ENCODE measurements at regions not wholly inside any gene's neighbourhood (a gene's known extent, or its start where the extent isn't known, plus 50 kb on each side); places are given as distances from the start of the nearest gene placed in this dataset.

DNA sequence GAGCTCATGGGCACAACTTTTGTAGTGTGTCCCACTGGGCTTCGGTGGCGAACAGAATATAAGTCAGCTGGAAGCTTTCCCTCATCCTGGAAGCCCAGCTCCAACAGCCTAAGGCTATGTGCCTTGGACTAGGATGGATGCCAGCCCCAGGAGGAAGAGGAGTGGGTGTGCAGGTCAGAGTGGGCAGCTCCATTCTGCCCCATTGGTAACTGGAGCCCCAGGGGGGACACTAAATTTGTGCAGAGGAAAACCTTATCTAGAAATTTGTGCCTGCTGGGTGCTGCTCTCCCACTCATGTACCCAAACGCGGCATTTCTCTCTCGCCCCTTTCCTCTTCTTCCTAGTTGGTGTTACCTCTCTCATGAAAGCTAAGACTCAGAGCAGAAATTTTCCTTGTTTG, 253.9 kb upstream of the MAN1A1 start:
- peaks cover 0 to 3% (median 0%) of the 10 kb centered on the region in 7 donors for H3K9me3 Mint-ChIP-seq
- TF ChIP-seq, protein P1, sequence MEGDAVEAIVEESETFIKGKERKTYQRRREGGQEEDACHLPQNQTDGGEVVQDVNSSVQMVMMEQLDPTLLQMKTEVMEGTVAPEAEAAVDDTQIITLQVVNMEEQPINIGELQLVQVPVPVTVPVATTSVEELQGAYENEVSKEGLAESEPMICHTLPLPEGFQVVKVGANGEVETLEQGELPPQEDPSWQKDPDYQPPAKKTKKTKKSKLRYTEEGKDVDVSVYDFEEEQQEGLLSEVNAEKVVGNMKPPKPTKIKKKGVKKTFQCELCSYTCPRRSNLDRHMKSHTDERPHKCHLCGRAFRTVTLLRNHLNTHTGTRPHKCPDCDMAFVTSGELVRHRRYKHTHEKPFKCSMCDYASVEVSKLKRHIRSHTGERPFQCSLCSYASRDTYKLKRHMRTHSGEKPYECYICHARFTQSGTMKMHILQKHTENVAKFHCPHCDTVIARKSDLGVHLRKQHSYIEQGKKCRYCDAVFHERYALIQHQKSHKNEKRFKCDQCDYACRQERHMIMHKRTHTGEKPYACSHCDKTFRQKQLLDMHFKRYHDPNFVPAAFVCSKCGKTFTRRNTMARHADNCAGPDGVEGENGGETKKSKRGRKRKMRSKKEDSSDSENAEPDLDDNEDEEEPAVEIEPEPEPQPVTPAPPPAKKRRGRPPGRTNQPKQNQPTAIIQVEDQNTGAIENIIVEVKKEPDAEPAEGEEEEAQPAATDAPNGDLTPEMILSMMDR (IDR thresholded peaks at IDR 0.05): no peak
- H3K9ac ChIP-seq (ENCODE audit: insufficient read depth, low read length, poor library complexity, severe bottlenecking): no peak overlapping the region
- no peaks in the 10 kb centered on the region for H3K79me2 ChIP-seq (ENCODE audit: insufficient read depth, low read length)
- DNase-seq: no peak
- no peak overlapping the region for H2AFZ ChIP-seq (ENCODE audit: insufficient read depth, low read depth, low read length, poor library complexity, severe bottlenecking)
- WGBS (ENCODE audit: insufficient coverage): 90% methylated on average over 3 of the region's 5 CpGs
- no peaks in the 10 kb centered on the region for H3K36me3 ChIP-seq (replicated peaks in 1 of 2; ENCODE audit: control insufficient read depth in 1 of 2, insufficient read depth in 2 of 2, low read length in 2 of 2)
- H3K4me2 ChIP-seq (replicated peaks; ENCODE audit: extremely low read depth, low read length, poor library complexity, severe bottlenecking): no peak overlapping the region
- no peaks in the 10 kb centered on the region for H3K36me3 Mint-ChIP-seq
- H3K27me3 ChIP-seq (ENCODE audit: control insufficient read depth in 2 of 2, insufficient read depth in 2 of 2, low read length in 2 of 2): no peaks in the 10 kb centered on the region
- H3K9me3 ChIP-seq (replicated peaks in 1 of 2; ENCODE audit: control insufficient read depth in 1 of 2, insufficient read depth in 1 of 2, low read length in 2 of 2): no peaks in the 10 kb centered on the region
- H3K4me3 Mint-ChIP-seq: no peak overlapping the region
- no peak overlapping the region for H3K27ac Mint-ChIP-seq
- H4K20me1 ChIP-seq (ENCODE audit: insufficient read depth, low read length): no peaks in the 10 kb centered on the region
- no peaks in the 10 kb centered on the region for H3K4me1 ChIP-seq (ENCODE audit: control insufficient read depth in 1 of 2, insufficient read depth in 2 of 2, low read length in 2 of 2)
- no peak overlapping the region for H3K4me3 ChIP-seq (replicated peaks in 1 of 3; ENCODE audit: low read depth in 2 of 3, low read length in 3 of 3)
- H3K27ac ChIP-seq (ENCODE audit: low read depth in 1 of 2, low read length in 2 of 2): no peak overlapping the region
- intact Hi-C loops (cut with micrococcal nuclease): no loop called here
- peaks cover 0 to 2% (median 0%) of the 10 kb centered on the region in 3 donors for H3K27me3 Mint-ChIP-seq (ENCODE audit: low read depth in 3 of 3)
- no peaks in the 10 kb centered on the region for H3K4me1 Mint-ChIP-seq

DNA sequence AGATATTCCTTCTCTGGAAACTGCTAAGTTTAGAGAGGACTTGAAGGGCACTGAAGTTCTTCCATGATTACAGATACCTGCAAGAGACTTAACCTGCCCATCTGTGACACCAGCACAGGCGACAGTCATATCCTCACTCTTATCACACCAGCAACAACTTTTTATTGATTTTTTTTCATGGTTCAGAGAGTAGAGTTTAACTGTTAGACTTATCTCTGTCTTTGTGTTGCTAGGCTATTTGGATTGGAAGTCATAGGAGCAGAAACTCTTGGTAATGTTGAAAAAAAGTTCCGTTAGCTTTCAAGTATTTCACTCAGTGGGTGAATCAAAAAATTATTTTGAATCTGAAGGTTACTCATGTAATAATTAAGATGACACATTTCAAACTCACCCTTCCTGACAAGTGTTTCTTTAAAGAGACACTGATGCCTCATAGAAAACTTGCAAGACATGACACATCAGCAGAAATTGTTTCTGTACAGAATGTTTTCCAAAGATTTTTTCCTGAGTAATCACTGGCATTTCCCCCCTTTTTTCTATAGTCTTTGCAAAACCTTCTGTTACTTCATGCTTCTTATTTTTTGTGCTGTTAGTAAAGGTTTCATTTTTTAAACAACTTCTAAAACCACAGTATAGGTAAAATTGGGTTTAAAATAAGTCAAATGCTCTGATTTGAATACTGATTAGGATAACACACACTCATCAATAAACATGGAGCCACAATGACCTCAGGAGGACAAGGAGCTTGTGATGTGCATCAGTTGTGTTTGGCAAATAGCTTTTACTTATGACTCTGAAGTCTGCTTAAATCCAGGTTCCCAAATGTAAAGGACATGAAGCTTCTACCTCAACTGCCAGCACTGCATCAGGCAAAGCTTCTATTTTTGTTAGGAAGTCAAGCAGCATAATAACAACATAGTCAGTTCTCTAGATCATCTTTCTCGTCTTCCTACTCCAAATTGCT, 252.9 kb upstream of the MAN1A1 start:
- intact Hi-C loops (cut with micrococcal nuclease): no loop called here
- Mint-ChIP-seq H3K9me3 (peaks cover 0 to 3% (median 0%) of the 10 kb centered on the region in 7 donors), H3K27me3 (ENCODE audit: low read depth in 3 of 3) (peaks cover 0 to 2% (median 0%) of the 10 kb centered on the region in 3 donors), H3K4me1 (no peaks in the 10 kb centered on the region), H3K4me3 (no peak overlapping the region), H3K27ac (no peak overlapping the region), H3K36me3 (no peaks in the 10 kb centered on the region)
- Histone ChIP-seq H3K4me2 (replicated peaks; ENCODE audit: extremely low read depth, low read length, poor library complexity, severe bottlenecking) (no peak overlapping the region), H3K9ac (ENCODE audit: insufficient read depth, low read length, poor library complexity, severe bottlenecking) (no peak overlapping the region), H3K79me2 (ENCODE audit: insufficient read depth, low read length) (no peaks in the 10 kb centered on the region), H3K27me3 (ENCODE audit: control insufficient read depth in 2 of 2, insufficient read depth in 2 of 2, low read length in 2 of 2) (no peaks in the 10 kb centered on the region), H4K20me1 (ENCODE audit: insufficient read depth, low read length) (no peaks in the 10 kb centered on the region), H3K9me3 (replicated peaks in 1 of 2; ENCODE audit: control insufficient read depth in 1 of 2, insufficient read depth in 1 of 2, low read length in 2 of 2) (no peaks in the 10 kb centered on the region), H3K4me3 (replicated peaks in 1 of 3; ENCODE audit: low read depth in 2 of 3, low read length in 3 of 3) (no peak overlapping the region), H3K27ac (ENCODE audit: low read depth in 1 of 2, low read length in 2 of 2) (no peak overlapping the region), H2AFZ (ENCODE audit: insufficient read depth, low read depth, low read length, poor library complexity, severe bottlenecking) (no peak overlapping the region), H3K4me1 (ENCODE audit: control insufficient read depth in 1 of 2, insufficient read depth in 2 of 2, low read length in 2 of 2) (no peaks in the 10 kb centered on the region), H3K36me3 (replicated peaks in 1 of 2; ENCODE audit: control insufficient read depth in 1 of 2, insufficient read depth in 2 of 2, low read length in 2 of 2) (no peaks in the 10 kb centered on the region)
- DNase-seq: no peak
- TF ChIP-seq, protein P1 (IDR thresholded peaks at IDR 0.05): no peak
- no CpG with 5 or more reads among the region's 3 CpGs for WGBS (ENCODE audit: insufficient coverage)
